ENCODE measurements at regions not wholly inside any gene's neighbourhood (a gene's known extent, or its start where the extent isn't known, plus 50 kb on each side); places are given as distances from the start of the nearest gene placed in this dataset.

DNA sequence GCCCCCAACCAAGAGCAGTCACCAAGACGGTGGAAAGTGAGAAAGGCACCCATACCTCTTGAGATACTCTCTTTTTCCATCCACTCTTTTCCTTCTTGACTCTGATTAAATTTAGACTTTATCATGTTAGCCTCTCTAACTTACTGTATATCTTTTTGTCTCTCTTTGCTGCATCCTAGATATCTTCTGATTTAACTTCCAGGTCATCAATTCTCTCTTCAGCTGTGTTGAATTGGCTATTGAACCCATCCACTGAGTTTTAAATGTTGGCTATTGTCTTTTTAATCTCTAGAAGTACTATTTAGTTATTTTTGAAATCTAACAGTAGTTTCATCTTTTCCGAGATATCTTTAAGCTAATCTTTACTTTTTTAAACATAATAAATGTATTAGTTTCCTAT is 78.3 kb upstream of the MBOAT2 start:
- TF ChIP-seq, protein P1, sequence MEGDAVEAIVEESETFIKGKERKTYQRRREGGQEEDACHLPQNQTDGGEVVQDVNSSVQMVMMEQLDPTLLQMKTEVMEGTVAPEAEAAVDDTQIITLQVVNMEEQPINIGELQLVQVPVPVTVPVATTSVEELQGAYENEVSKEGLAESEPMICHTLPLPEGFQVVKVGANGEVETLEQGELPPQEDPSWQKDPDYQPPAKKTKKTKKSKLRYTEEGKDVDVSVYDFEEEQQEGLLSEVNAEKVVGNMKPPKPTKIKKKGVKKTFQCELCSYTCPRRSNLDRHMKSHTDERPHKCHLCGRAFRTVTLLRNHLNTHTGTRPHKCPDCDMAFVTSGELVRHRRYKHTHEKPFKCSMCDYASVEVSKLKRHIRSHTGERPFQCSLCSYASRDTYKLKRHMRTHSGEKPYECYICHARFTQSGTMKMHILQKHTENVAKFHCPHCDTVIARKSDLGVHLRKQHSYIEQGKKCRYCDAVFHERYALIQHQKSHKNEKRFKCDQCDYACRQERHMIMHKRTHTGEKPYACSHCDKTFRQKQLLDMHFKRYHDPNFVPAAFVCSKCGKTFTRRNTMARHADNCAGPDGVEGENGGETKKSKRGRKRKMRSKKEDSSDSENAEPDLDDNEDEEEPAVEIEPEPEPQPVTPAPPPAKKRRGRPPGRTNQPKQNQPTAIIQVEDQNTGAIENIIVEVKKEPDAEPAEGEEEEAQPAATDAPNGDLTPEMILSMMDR (conservative IDR thresholded peaks at IDR 0.05; ENCODE audit: low read length) = no peak
- TF ChIP-seq EZH2phosphoT487 (IDR thresholded peaks at IDR 0.05; ENCODE audit: borderline replicate concordance) = no peak
